ENCODE measurements at regions not wholly inside any gene's neighbourhood (a gene's known extent, or its start where the extent isn't known, plus 50 kb on each side); places are given as distances from the start of the nearest gene placed in this dataset.

GRCh38 chr6:191487-192312, 100.6 kb upstream of the DUSP22 start:
- Histone ChIP-seq H3K36me3 (ENCODE audit: control insufficient read depth in 4 of 4, insufficient read depth in 4 of 4, low read length in 4 of 4) (no peaks in the 10 kb centered on the region), H3K4me1 (ENCODE audit: control insufficient read depth in 5 of 5, insufficient read depth in 5 of 5, low read length in 5 of 5) (peaks cover 3 to 18% (median 11%) of the 10 kb centered on the region in 5 donors), H3K9me3 (ENCODE audit: control insufficient read depth in 4 of 4, insufficient read depth in 3 of 4, low read length in 3 of 4) (no peaks in the 10 kb centered on the region), H3K27me3 (ENCODE audit: control insufficient read depth in 3 of 3, insufficient read depth in 3 of 3, low read length in 2 of 3) (no peaks in the 10 kb centered on the region), H3K9ac (ENCODE audit: insufficient read depth in 1 of 2, low read length in 2 of 2) (no peak overlapping the region), H3K4me3 (no peak overlapping the region), H3K27ac (ENCODE audit: low read depth in 1 of 2, low read length in 1 of 2) (no peak overlapping the region)
- WGBS, 2 donors: 87% methylated on average over 11 of the region's 11 CpGs
- ATAC-seq (ENCODE audit: insufficient read depth, low FRiP score) (no peak), DNase-seq (no peak)
- no peak for TF ChIP-seq CTCF (IDR thresholded peaks at IDR 0.05; ENCODE audit: control extremely low read depth, extremely low read depth)

DNA sequence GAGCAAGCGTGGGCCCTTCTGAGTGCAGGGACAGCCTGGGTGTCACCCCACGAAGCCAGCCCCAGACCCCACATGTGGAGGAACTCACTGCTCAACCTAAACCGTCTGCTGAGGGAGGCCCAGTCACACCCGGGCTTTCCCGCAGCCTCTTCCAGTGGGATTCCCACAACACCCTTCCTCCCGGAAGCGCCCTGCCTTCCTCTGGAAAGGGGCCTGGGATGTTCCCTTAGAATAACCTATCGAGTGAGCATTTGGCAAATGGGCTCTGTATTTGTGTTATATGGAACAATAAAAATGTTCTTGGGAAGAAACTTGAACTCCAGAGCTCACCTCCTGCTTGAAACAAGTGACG, 100.0 kb upstream of the DUSP22 start:
- Histone ChIP-seq H3K9me3 (ENCODE audit: control insufficient read depth in 4 of 4, insufficient read depth in 3 of 4, low read length in 3 of 4) (no peaks in the 10 kb centered on the region), H3K27me3 (ENCODE audit: control insufficient read depth in 3 of 3, insufficient read depth in 3 of 3, low read length in 2 of 3) (no peaks in the 10 kb centered on the region), H3K36me3 (ENCODE audit: control insufficient read depth in 4 of 4, insufficient read depth in 4 of 4, low read length in 4 of 4) (no peaks in the 10 kb centered on the region), H3K27ac (ENCODE audit: low read depth in 1 of 2, low read length in 1 of 2) (no peak overlapping the region), H3K4me1 (ENCODE audit: control insufficient read depth in 5 of 5, insufficient read depth in 5 of 5, low read length in 5 of 5) (peaks cover 3 to 13% (median 8%) of the 10 kb centered on the region in 5 donors), H3K4me3 (no peak overlapping the region), H3K9ac (ENCODE audit: insufficient read depth in 1 of 2, low read length in 2 of 2) (no peak overlapping the region)
- no peak for DNase-seq
- WGBS, 2 donors: 85 to 89% methylated on average over 9 of the region's 9 CpGs
- no peak for TF ChIP-seq CTCF (IDR thresholded peaks at IDR 0.05; ENCODE audit: control extremely low read depth, extremely low read depth)
- no peak for ATAC-seq (ENCODE audit: insufficient read depth, low FRiP score)

DNA sequence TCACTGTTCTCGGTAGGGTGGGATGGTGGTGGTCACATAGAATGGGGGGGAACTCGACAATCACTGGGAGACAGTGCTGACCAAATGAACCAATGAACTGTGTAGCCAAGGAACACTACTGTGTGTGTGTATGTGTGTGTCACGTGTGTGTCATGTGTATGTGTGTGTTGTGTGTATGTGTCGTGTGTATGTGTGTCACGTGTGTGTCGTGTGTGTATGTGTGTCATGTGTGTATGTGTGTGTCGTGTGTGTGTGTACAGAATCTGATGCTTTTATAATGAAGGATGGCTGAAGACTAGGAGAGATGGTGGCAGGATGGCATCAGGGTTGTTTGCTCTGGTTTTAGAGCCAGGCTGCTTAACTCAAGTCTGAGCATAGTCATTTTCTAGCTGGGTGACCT, 99.1 kb upstream of the DUSP22 start:
- Histone ChIP-seq H3K27me3 (ENCODE audit: control insufficient read depth in 3 of 3, insufficient read depth in 3 of 3, low read length in 2 of 3) (no peaks in the 10 kb centered on the region), H3K4me3 (no peak overlapping the region), H3K27ac (ENCODE audit: low read depth in 1 of 2, low read length in 1 of 2) (no peak overlapping the region), H3K9me3 (ENCODE audit: control insufficient read depth in 4 of 4, insufficient read depth in 3 of 4, low read length in 3 of 4) (no peaks in the 10 kb centered on the region), H3K4me1 (ENCODE audit: control insufficient read depth in 5 of 5, insufficient read depth in 5 of 5, low read length in 5 of 5) (peaks cover 0 to 8% (median 6%) of the 10 kb centered on the region in 5 donors), H3K36me3 (ENCODE audit: control insufficient read depth in 4 of 4, insufficient read depth in 4 of 4, low read length in 4 of 4) (no peaks in the 10 kb centered on the region), H3K9ac (ENCODE audit: insufficient read depth in 1 of 2, low read length in 2 of 2) (no peak overlapping the region)
- DNase-seq (no peak), ATAC-seq (ENCODE audit: insufficient read depth, low FRiP score) (no peak)
- TF ChIP-seq CTCF (IDR thresholded peaks at IDR 0.05; ENCODE audit: control extremely low read depth, extremely low read depth): no peak
- 94 to 95% methylated on average over 7 of the region's 7 CpGs for WGBS, 2 donors

Measured in lung (tissue), 11 donors.